ENCODE measurements at regions not wholly inside any gene's neighbourhood (a gene's known extent, or its start where the extent isn't known, plus 50 kb on each side); places are given as distances from the start of the nearest gene placed in this dataset.

- TF ChIP-seq EZH2 (IDR thresholded peaks at IDR 0.05; ENCODE audit: low read depth, unreplicated experiment): no peak
- TF ChIP-seq REST (IDR thresholded peaks at IDR 0.05; ENCODE audit: unreplicated experiment): no peak
- TF ChIP-seq CTCF (conservative IDR thresholded peaks at IDR 0.05; ENCODE audit: low read depth in 2 of 2): no peak
- no peak for TF ChIP-seq POLR2AphosphoS5 (IDR thresholded peaks at IDR 0.05; ENCODE audit: low read depth)
- no peak for TF ChIP-seq ETS1 (IDR thresholded peaks at IDR 0.05)
- no peak for TF ChIP-seq CREB1 (CRISPR knock-in tag; IDR thresholded peaks at IDR 0.05; ENCODE audit: low read depth)
- no peak for TF ChIP-seq ZNF114 (CRISPR knock-in tag; IDR thresholded peaks at IDR 0.05)
- TF ChIP-seq NANOG (IDR thresholded peaks at IDR 0.05; ENCODE audit: borderline replicate concordance): no peak
- TF ChIP-seq EZH2phosphoT487 (IDR thresholded peaks at IDR 0.05; ENCODE audit: unreplicated experiment): no peak
- no peak for TF ChIP-seq ZNF331 (CRISPR knock-in tag; IDR thresholded peaks at IDR 0.05; ENCODE audit: low read depth)
- no peak for TF ChIP-seq JUNB (IDR thresholded peaks at IDR 0.05; ENCODE audit: unreplicated experiment)
- TF ChIP-seq STAT1 (IDR thresholded peaks at IDR 0.05; ENCODE audit: unreplicated experiment): no peak
Measured at GRCh38 chr4:115485402-115485801, 372.0 kb upstream of the NDST4 start.

Measured in GM23338 (cell line).